H9 (cell line): ENCODE measurements at regions not wholly inside any gene's neighbourhood (a gene's known extent, or its start where the extent isn't known, plus 50 kb on each side); places are given as distances from the start of the nearest gene placed in this dataset.

Source experiments
- DNase-seq: peaks from one replicate; pipeline ENCODE4 v3.0.0-alpha.2; 2017
- H2AFZ ChIP-seq: one replicate; pipeline ENCODE4 v1.6.1; 2013; ENCODE audit warnings: mild to moderate bottlenecking, low read length, control low read depth, moderate library complexity
- H2AK5ac ChIP-seq: 2 replicates; pipeline ENCODE4 v1.6.1; 2013; ENCODE audit warnings: low read length, control low read depth, mixed read lengths; ENCODE audit not compliant: insufficient read length
- H2BK120ac ChIP-seq: one replicate; pipeline ENCODE4 v1.6.1; 2013; ENCODE audit warnings: low read depth, mild to moderate bottlenecking, low read length, control low read depth, inconsistent platforms; ENCODE audit not compliant: poor library complexity, severe bottlenecking
- H2BK12ac ChIP-seq: 2 replicates; pipeline ENCODE4 v1.6.1; 2013; ENCODE audit warnings: low read length, control low read depth, mixed read lengths, low read depth; ENCODE audit not compliant: insufficient read length
- H2BK15ac ChIP-seq: 2 replicates; pipeline ENCODE4 v1.6.1; 2013; ENCODE audit warnings: low read depth, low read length, control low read depth
- H2BK20ac ChIP-seq: one replicate; pipeline ENCODE4 v1.6.1; 2013; ENCODE audit warnings: low read depth, mild to moderate bottlenecking, low read length, control low read depth, inconsistent platforms; ENCODE audit not compliant: poor library complexity, severe bottlenecking
- H2BK5ac ChIP-seq: 2 replicates; pipeline ENCODE4 v1.6.1; 2013; ENCODE audit warnings: low read length, control low read depth, mixed read lengths; ENCODE audit not compliant: insufficient read length
- H3K14ac ChIP-seq: 2 replicates; pipeline ENCODE4 v1.6.1; 2013; ENCODE audit warnings: low read length, control low read depth; ENCODE audit not compliant: insufficient read depth
- H3K18ac ChIP-seq: 2 replicates; pipeline ENCODE4 v1.6.1; 2013; ENCODE audit warnings: low read depth, mild to moderate bottlenecking, mixed read lengths, low read length, control low read depth; ENCODE audit not compliant: insufficient read length
- H3K23ac ChIP-seq: 2 replicates; pipeline ENCODE4 v1.6.1; 2013; ENCODE audit warnings: low read length, control low read depth, mixed read lengths, low read depth; ENCODE audit not compliant: insufficient read length
- H3K23me2 ChIP-seq: 2 replicates; pipeline ENCODE4 v1.6.1; 2013; ENCODE audit warnings: low read depth, mild to moderate bottlenecking, mixed read lengths, low read length, control low read depth; ENCODE audit not compliant: insufficient read length, poor library complexity, severe bottlenecking
- H3K27ac ChIP-seq: 2 replicates; pipeline ENCODE4 v1.5.1; 2013; ENCODE audit warnings: low read length, control low read depth, mixed read lengths, low read depth; ENCODE audit not compliant: insufficient read length
- H3K27me3 ChIP-seq: 2 replicates; pipeline ENCODE4 v1.6.1; 2013; ENCODE audit warnings: low read length, control low read depth, inconsistent platforms; ENCODE audit not compliant: insufficient read depth
- H3K4ac ChIP-seq: 2 replicates; pipeline ENCODE4 v1.6.1; 2013; ENCODE audit warnings: low read depth, mild to moderate bottlenecking, control low read depth, inconsistent platforms, low read length, moderate library complexity
- H3K4me1 ChIP-seq: 2 replicates; pipeline ENCODE4 v1.6.1; 2013; ENCODE audit warnings: low read length, control low read depth, inconsistent platforms; ENCODE audit not compliant: insufficient read depth
- H3K4me2 ChIP-seq: 2 replicates; pipeline ENCODE4 v1.6.1; 2013; ENCODE audit warnings: low read length, control low read depth, mixed read lengths; ENCODE audit not compliant: insufficient read length, insufficient read depth
- H3K56ac ChIP-seq: 2 replicates; pipeline ENCODE4 v1.6.1; 2013; ENCODE audit warnings: low read depth, mild to moderate bottlenecking, mixed read lengths, low read length, control low read depth; ENCODE audit not compliant: insufficient read length
- H3K79me1 ChIP-seq: 2 replicates; pipeline ENCODE4 v1.6.1; 2013; ENCODE audit warnings: low read depth, mild to moderate bottlenecking, moderate library complexity, low read length, control low read depth, inconsistent platforms; ENCODE audit not compliant: insufficient read depth, poor library complexity, severe bottlenecking
- H3K79me2 ChIP-seq: 2 replicates; pipeline ENCODE4 v1.6.1; 2013; ENCODE audit warnings: low read length, control low read depth, inconsistent platforms; ENCODE audit not compliant: insufficient read depth
- H3K9ac ChIP-seq: 2 replicates; pipeline ENCODE4 v1.6.1; 2013; ENCODE audit warnings: low read length, control low read depth, mixed read lengths; ENCODE audit not compliant: insufficient read length; ENCODE audit errors: extremely low read depth
- H3K9me3 ChIP-seq: one replicate; pipeline ENCODE4 v1.6.1; 2013; ENCODE audit warnings: low read depth, low read length, inconsistent platforms; ENCODE audit not compliant: control insufficient read depth
- H3T11ph ChIP-seq: one replicate; pipeline ENCODE4 v1.6.1; 2013; ENCODE audit warnings: mild to moderate bottlenecking, low read length, control low read depth, inconsistent platforms
- H4K20me1 ChIP-seq: one replicate; pipeline ENCODE4 v1.6.1; 2013; ENCODE audit not compliant: control insufficient read depth, insufficient read length, insufficient read depth
- H4K5ac ChIP-seq: 2 replicates; pipeline ENCODE4 v1.6.1; 2013; ENCODE audit warnings: low read depth, mild to moderate bottlenecking, mixed read lengths, low read length, control low read depth; ENCODE audit not compliant: insufficient read length
- H4K8ac ChIP-seq: replicated peaks from 2 replicates; pipeline ENCODE4 v1.6.1; 2013; ENCODE audit warnings: low read length, control low read depth, mixed read lengths, low read depth; ENCODE audit not compliant: insufficient read length
- H4K91ac ChIP-seq: 2 replicates; pipeline ENCODE4 v1.6.1; 2013; ENCODE audit warnings: low read depth, mild to moderate bottlenecking, moderate library complexity, mixed read lengths, low read length, control low read depth; ENCODE audit not compliant: insufficient read length
- H3K27ac Mint-ChIP-seq, 3 experiments: 2 replicates in 2 of 3; 3 replicates in 1 of 3; pipeline ENCODE4 v1.8.0; 2020 to 2021; ENCODE audit warnings: mixed read lengths in 3 of 3, mild to moderate bottlenecking in 1 of 3, moderate library complexity in 1 of 3
- H3K27me3 Mint-ChIP-seq: 2 replicates; pipeline ENCODE4 v1.8.0; 2021; ENCODE audit warnings: low read depth, mild to moderate bottlenecking, moderate library complexity, mixed read lengths
- H3K36me3 Mint-ChIP-seq, 3 experiments: 2 replicates in 2 of 3; 3 replicates in 1 of 3; pipeline ENCODE4 v1.8.0; 2020 to 2021; ENCODE audit warnings: low read depth in 3 of 3, mixed read lengths in 3 of 3; ENCODE audit not compliant: insufficient read depth in 1 of 3
- H3K4me1 Mint-ChIP-seq, 2 experiments: 2 replicates each; pipeline ENCODE4 v1.8.0; 2020; ENCODE audit warnings: mixed read lengths in 2 of 2
- H3K4me3 Mint-ChIP-seq, 2 experiments: 2 replicates in 1 of 2; 3 replicates in 1 of 2; pipeline ENCODE4 v1.8.0; 2020 to 2021; ENCODE audit warnings: mild to moderate bottlenecking in 2 of 2, mixed read lengths in 2 of 2, moderate library complexity in 1 of 2
- H3K9me3 Mint-ChIP-seq, 2 experiments: 2 replicates in 1 of 2; 3 replicates in 1 of 2; pipeline ENCODE4 v1.8.0; 2020; ENCODE audit warnings: mild to moderate bottlenecking in 2 of 2, mixed read lengths in 2 of 2, moderate library complexity in 1 of 2
- CTCF ChIP-seq: fragments of 200-600 bp; sonication (generic); conservative IDR thresholded peaks from 3 replicates; pipeline ENCODE4 v1.8.0; 2021; ENCODE audit warnings: antibody characterized with exemption, mild to moderate bottlenecking
- WGBS: extraction: QIAGEN DNeasy Blood & Tissue Kit; methylation state at CpG from one replicate; pipeline ENCODE4 v1.1.7; 2013; ENCODE audit warnings: missing lambda C conversion rate, low lambda C conversion rate, mixed read lengths; ENCODE audit not compliant: insufficient read length; ENCODE audit errors: extremely low coverage; 5-methylcytosine and 5-hydroxymethylcytosine counted together

GRCh38 chr17:22503322-22503899 is 811.1 kb downstream of the KCNJ18 start:
- Histone ChIP-seq H3T11ph (no peak overlapping the region), H3K4ac (no peak overlapping the region), H3K27ac (no peak overlapping the region), H2BK120ac (no peak overlapping the region), H3K9ac (no peak overlapping the region), H2BK12ac (no peak overlapping the region), H3K23ac (no peak overlapping the region), H2AFZ (no peak overlapping the region), H2BK5ac (no peak overlapping the region), H2BK15ac (no peak overlapping the region), H3K56ac (no peak overlapping the region), H4K8ac (no peak overlapping the region), H2AK5ac (no peak overlapping the region), H3K79me1 (no peaks in the 10 kb centered on the region), H3K18ac (no peak overlapping the region), H4K20me1 (no peaks in the 10 kb centered on the region), H3K27me3 (no peaks in the 10 kb centered on the region), H4K5ac (no peak overlapping the region), H3K79me2 (no peaks in the 10 kb centered on the region), H3K4me2 (no peak overlapping the region), H2BK20ac (no peak overlapping the region), H4K91ac (no peak overlapping the region), H3K9me3 (peaks cover 65% of the 10 kb centered on the region), H3K23me2 (peaks cover 2% of the 10 kb centered on the region), H3K4me1 (no peaks in the 10 kb centered on the region), H3K14ac (no peak overlapping the region)
- Mint-ChIP-seq H3K4me3 (no peak overlapping the region), H3K27ac (no peak overlapping the region), H3K27me3 (peaks cover 1% of the 10 kb centered on the region; the same call in 1 of the 2 replicates), H3K9me3 (peaks cover 97 to 98% of the 10 kb centered on the region in 2 experiments), H3K4me1 (no peaks in the 10 kb centered on the region), H3K36me3 (peaks cover 4 to 33% (median 10%) of the 10 kb centered on the region in 3 experiments; a peak in 6 of 7 replicates)
- TF ChIP-seq CTCF, result no peak
- no peak for DNase-seq
- WGBS, result no CpG with 5 or more reads among the region's 5 CpGs
